ENCODE measurements at regions not wholly inside any gene's neighbourhood (a gene's known extent, or its start where the extent isn't known, plus 50 kb on each side); places are given as distances from the start of the nearest gene placed in this dataset.

DNA sequence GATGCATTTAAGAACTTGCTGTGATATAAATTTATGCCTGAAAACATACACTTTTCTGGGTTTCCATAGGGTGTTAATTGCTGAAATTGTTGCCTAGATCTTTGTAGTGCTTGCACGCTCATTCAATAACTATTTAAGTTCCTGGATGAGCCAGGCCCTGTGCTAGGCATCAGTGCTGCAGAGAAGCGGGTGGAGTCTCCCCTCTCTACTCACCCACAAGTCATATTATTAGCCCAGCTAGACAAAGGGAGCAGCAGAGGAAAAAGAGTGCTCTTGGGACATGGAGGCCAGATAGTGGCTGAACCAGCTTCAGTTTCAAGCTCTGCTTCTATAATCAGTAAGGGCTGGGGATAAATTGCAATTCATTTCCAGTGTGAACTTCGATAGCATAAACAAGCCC is 329.1 kb downstream of the TFAP2B start:
- TF ChIP-seq, protein P1, sequence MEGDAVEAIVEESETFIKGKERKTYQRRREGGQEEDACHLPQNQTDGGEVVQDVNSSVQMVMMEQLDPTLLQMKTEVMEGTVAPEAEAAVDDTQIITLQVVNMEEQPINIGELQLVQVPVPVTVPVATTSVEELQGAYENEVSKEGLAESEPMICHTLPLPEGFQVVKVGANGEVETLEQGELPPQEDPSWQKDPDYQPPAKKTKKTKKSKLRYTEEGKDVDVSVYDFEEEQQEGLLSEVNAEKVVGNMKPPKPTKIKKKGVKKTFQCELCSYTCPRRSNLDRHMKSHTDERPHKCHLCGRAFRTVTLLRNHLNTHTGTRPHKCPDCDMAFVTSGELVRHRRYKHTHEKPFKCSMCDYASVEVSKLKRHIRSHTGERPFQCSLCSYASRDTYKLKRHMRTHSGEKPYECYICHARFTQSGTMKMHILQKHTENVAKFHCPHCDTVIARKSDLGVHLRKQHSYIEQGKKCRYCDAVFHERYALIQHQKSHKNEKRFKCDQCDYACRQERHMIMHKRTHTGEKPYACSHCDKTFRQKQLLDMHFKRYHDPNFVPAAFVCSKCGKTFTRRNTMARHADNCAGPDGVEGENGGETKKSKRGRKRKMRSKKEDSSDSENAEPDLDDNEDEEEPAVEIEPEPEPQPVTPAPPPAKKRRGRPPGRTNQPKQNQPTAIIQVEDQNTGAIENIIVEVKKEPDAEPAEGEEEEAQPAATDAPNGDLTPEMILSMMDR (IDR thresholded peaks at IDR 0.05 in 2 of 3, conservative IDR thresholded peaks at IDR 0.05 in 1 of 3; ENCODE audit: control insufficient read depth in 2 of 3, extremely low read depth in 1 of 3, insufficient read depth in 1 of 3, low read depth in 3 of 3, low read length in 3 of 3): no peak
- TF ChIP-seq, protein P2, sequence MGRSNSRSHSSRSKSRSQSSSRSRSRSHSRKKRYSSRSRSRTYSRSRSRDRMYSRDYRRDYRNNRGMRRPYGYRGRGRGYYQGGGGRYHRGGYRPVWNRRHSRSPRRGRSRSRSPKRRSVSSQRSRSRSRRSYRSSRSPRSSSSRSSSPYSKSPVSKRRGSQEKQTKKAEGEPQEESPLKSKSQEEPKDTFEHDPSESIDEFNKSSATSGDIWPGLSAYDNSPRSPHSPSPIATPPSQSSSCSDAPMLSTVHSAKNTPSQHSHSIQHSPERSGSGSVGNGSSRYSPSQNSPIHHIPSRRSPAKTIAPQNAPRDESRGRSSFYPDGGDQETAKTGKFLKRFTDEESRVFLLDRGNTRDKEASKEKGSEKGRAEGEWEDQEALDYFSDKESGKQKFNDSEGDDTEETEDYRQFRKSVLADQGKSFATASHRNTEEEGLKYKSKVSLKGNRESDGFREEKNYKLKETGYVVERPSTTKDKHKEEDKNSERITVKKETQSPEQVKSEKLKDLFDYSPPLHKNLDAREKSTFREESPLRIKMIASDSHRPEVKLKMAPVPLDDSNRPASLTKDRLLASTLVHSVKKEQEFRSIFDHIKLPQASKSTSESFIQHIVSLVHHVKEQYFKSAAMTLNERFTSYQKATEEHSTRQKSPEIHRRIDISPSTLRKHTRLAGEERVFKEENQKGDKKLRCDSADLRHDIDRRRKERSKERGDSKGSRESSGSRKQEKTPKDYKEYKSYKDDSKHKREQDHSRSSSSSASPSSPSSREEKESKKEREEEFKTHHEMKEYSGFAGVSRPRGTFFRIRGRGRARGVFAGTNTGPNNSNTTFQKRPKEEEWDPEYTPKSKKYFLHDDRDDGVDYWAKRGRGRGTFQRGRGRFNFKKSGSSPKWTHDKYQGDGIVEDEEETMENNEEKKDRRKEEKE (IDR thresholded peaks at IDR 0.05): no peak
- TF ChIP-seq NR2F1 (conservative IDR thresholded peaks at IDR 0.05) (no peak), RCOR1 (conservative IDR thresholded peaks at IDR 0.05; ENCODE audit: low read depth, low read length) (no peak), YY1 (IDR thresholded peaks at IDR 0.05; ENCODE audit: low read depth, low read length) (no peak), EGR1 (IDR thresholded peaks at IDR 0.05; ENCODE audit: borderline replicate concordance in 1 of 2, low read depth in 2 of 2, low read length in 2 of 2) (no peak), RAD21 (IDR thresholded peaks at IDR 0.05; ENCODE audit: insufficient read depth, low read depth, low read length) (no peak), POLR2A (IDR thresholded peaks at IDR 0.05; ENCODE audit: low read depth, low read length) (no peak)

Measured in GM12878 (cell line).